ENCODE measurements at regions not wholly inside any gene's neighbourhood (a gene's known extent, or its start where the extent isn't known, plus 50 kb on each side); places are given as distances from the start of the nearest gene placed in this dataset.

DNA sequence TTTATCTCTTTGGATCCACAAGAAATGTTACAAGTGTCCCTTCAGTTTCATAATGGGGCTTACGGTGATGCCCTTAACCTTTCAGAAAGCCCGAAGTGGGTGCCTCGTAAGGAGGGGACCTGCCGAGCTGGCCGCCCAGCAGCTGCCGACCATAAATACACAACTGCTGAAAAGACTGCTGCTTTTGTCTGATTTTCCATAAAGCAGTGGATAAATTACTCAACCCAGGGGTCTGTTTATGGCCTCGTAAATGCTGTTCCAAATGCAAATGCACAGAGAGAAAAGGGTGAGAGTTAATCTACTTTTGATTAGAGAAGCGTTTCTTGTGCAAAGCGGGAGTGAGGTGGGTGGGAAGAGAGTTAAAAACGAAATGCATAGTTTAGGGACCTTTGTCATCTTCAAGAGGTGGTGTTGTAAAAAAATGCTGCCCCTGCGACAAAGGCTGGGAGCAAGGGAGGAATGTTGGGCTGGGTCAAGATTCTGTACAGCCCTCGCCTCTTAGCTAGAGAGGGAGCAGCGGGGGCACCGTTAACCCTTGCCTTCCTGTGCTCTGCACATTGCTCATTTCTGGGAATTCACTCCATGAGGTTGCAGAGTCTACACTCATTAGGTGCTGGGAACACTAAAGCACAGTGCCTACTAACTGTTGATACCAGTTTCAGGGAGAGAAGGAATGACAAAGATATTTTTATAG, 112.0 kb upstream of the MTHFD1L start:
- TF ChIP-seq POLR2A (IDR thresholded peaks at IDR 0.05; ENCODE audit: low read depth, low read length) (no peak), POLR2AphosphoS5 (IDR thresholded peaks at IDR 0.05; ENCODE audit: low read depth, low read length) (no peak)

All from GM12891 (cell line).